ENCODE measurements at regions not wholly inside any gene's neighbourhood (a gene's known extent, or its start where the extent isn't known, plus 50 kb on each side); places are given as distances from the start of the nearest gene placed in this dataset.
"Not testable (repeated sequence)": the region's sequence is repeated elsewhere in the genome, so short reads cannot be mapped to it uniquely, and the experiment has no call there.

- no peak for DNase-seq
- Histone ChIP-seq H3K9me3 (no peaks in the 10 kb centered on the region), H3K36me3 (no peaks in the 10 kb centered on the region), H3K4me3 (no peak overlapping the region), H3K27me3 (no peaks in the 10 kb centered on the region), H3K27ac (no peak overlapping the region), H3K4me1 (no peaks in the 10 kb centered on the region)
- in situ Hi-C loops (cut with MboI; ENCODE audit: low sequenced_read_pairs in 4 of 4) = no loop called here
- no peak for TF ChIP-seq CTCF (IDR thresholded peaks at IDR 0.05 in 4 of 5, conservative IDR thresholded peaks at IDR 0.05 in 1 of 5)
- no peak for TF ChIP-seq POLR2A (IDR thresholded peaks at IDR 0.05)
- ATAC-seq = no peak
- intact Hi-C loops (cut with DNase I; ENCODE audit: low total_unique reads) = no loop called here
Observed at GRCh38 chr12:23141335-23141734, 516.4 kb downstream of the ETNK1 start.

GRCh38 chr12:23146070-23146469 is 521.1 kb downstream of the ETNK1 start:
- intact Hi-C loops (cut with DNase I; ENCODE audit: low total_unique reads); H3K27me3 ChIP-seq; H3K4me1 ChIP-seq; H3K9me3 ChIP-seq; in situ Hi-C loops (cut with MboI; ENCODE audit: low sequenced_read_pairs in 4 of 4); H3K36me3 ChIP-seq; H3K4me3 ChIP-seq; DNase-seq; ATAC-seq; H3K27ac ChIP-seq: not testable (repeated sequence)

GRCh38 chr12:23168459-23168858 is 543.5 kb downstream of the ETNK1 start:
- in situ Hi-C loops (cut with MboI; ENCODE audit: low sequenced_read_pairs in 4 of 4) (no loop called here), intact Hi-C loops (cut with DNase I; ENCODE audit: low total_unique reads) (no loop called here)
- Histone ChIP-seq H3K9me3 (no peaks in the 10 kb centered on the region), H3K27ac (no peak overlapping the region), H3K27me3 (no peaks in the 10 kb centered on the region), H3K36me3 (no peaks in the 10 kb centered on the region), H3K4me3 (no peak overlapping the region), H3K4me1 (no peaks in the 10 kb centered on the region)
- no peak for DNase-seq
- TF ChIP-seq CTCF (IDR thresholded peaks at IDR 0.05 in 4 of 5, conservative IDR thresholded peaks at IDR 0.05 in 1 of 5) (no peak), POLR2A (IDR thresholded peaks at IDR 0.05) (no peak)
- ATAC-seq = no peak

GRCh38 chr12:23169012-23169695 is 544.2 kb downstream of the ETNK1 start:
- H3K27me3 ChIP-seq = no peaks in the 10 kb centered on the region
- TF ChIP-seq CTCF (IDR thresholded peaks at IDR 0.05 in 4 of 5, conservative IDR thresholded peaks at IDR 0.05 in 1 of 5) (no peak), POLR2A (IDR thresholded peaks at IDR 0.05) (no peak)
- no peak overlapping the region for H3K4me3 ChIP-seq
- intact Hi-C loops (cut with DNase I; ENCODE audit: low total_unique reads) (no loop called here), in situ Hi-C loops (cut with MboI; ENCODE audit: low sequenced_read_pairs in 4 of 4) (no loop called here)
- no peak for ATAC-seq
- H3K27ac ChIP-seq = no peak overlapping the region
- no peaks in the 10 kb centered on the region for H3K9me3 ChIP-seq
- no peak for DNase-seq
- no peaks in the 10 kb centered on the region for H3K4me1 ChIP-seq
- H3K36me3 ChIP-seq = no peaks in the 10 kb centered on the region

- no peak for TF ChIP-seq POLR2A (IDR thresholded peaks at IDR 0.05)
- no peak for TF ChIP-seq CTCF (IDR thresholded peaks at IDR 0.05 in 4 of 5, conservative IDR thresholded peaks at IDR 0.05 in 1 of 5)
- H3K4me3 ChIP-seq = no peak overlapping the region
- in situ Hi-C loops (cut with MboI; ENCODE audit: low sequenced_read_pairs in 4 of 4) = no loop called here
Observed at GRCh38 chr12:23169696-23170013, 544.7 kb downstream of the ETNK1 start.

More at GRCh38 chr12:23169696-23170013, 544.7 kb downstream of the ETNK1 start:
- intact Hi-C loops (cut with DNase I; ENCODE audit: low total_unique reads) = no loop called here
- ATAC-seq = no peak
- no peaks in the 10 kb centered on the region for H3K4me1 ChIP-seq
- H3K9me3 ChIP-seq = no peaks in the 10 kb centered on the region
- no peak for DNase-seq
- no peaks in the 10 kb centered on the region for H3K36me3 ChIP-seq
- H3K27ac ChIP-seq = no peak overlapping the region
- H3K27me3 ChIP-seq = no peaks in the 10 kb centered on the region

Data from gastrocnemius medialis (tissue), 4 donors.